Endothelial cell of umbilical vein (primary cell): ENCODE measurements at regions not wholly inside any gene's neighbourhood (a gene's known extent, or its start where the extent isn't known, plus 50 kb on each side); places are given as distances from the start of the nearest gene placed in this dataset.
"Not testable (repeated sequence)": the region's sequence is repeated elsewhere in the genome, so short reads cannot be mapped to it uniquely, and the experiment has no call there.

ENCODE experiments used
- BruUV-seq: library from RNA; stranded (reverse); fragments of 400-500 nt; replicated peaks from 2 replicates; lab custom pipeline; 2021; lab: Mats Ljungman, UMichigan
- CTCF ChIA-PET: fragments of 300-600, 350-600 bp; sonication (Branson Sonifier 250); formaldehyde crosslinking; loops from one replicate; lab custom pipeline; 2021; ENCODE audit warnings: antibody characterized with exemption, inconsistent platforms; lab: Charles Lee
- POLR2A ChIA-PET: fragments of 300-600, 350-600 bp; sonication (Branson Sonifier 250); formaldehyde crosslinking; loops from one replicate; lab custom pipeline; 2021; ENCODE audit warnings: antibody characterized with exemption, inconsistent platforms; lab: Charles Lee
- DNase-seq: peaks from one replicate; pipeline ENCODE4 v3.0.0-alpha.2; 2011; ENCODE audit warnings: low read depth, low spot score
- FAIRE-seq: peaks from 2 replicates; lab custom pipeline; 2011; peaks lifted over from hg19 to GRCh38; lab: Jason Lieb, UNC
- H2AFZ ChIP-seq: 2 replicates; pipeline ENCODE4 v1.6.0; 2012; ENCODE audit warnings: low read depth, low read length, control low read depth, inconsistent platforms
- H3K27ac ChIP-seq: 2 replicates; pipeline ENCODE4 v1.5.1; 2011; ENCODE audit warnings: low read depth, mild to moderate bottlenecking, control low read depth, low read length, moderate library complexity; ENCODE audit not compliant: insufficient read depth
- H3K27me3 ChIP-seq, 2 experiments: 2 replicates each; pipeline versions ENCODE4 v1.6.0 to v1.6.1; 2011; ENCODE audit warnings: low read length in 2 of 2, mixed read lengths in 1 of 2; ENCODE audit not compliant: control insufficient read depth in 2 of 2, insufficient read depth in 2 of 2
- H3K36me3 ChIP-seq, 2 experiments: 2 replicates in 1 of 2; 3 replicates in 1 of 2; pipeline ENCODE4 v1.5.1; 2011; ENCODE audit warnings: low read length in 2 of 2, mild to moderate bottlenecking in 1 of 2, moderate library complexity in 1 of 2; ENCODE audit not compliant: control insufficient read depth in 2 of 2, insufficient read depth in 2 of 2; ENCODE audit errors: extremely low read depth in 1 of 2
- H3K4me1 ChIP-seq: 3 replicates; pipeline ENCODE4 v1.5.1; 2011; ENCODE audit warnings: mild to moderate bottlenecking, low read length; ENCODE audit not compliant: control insufficient read depth, insufficient read depth; ENCODE audit errors: extremely low read depth
- H3K4me2 ChIP-seq: 2 replicates; pipeline ENCODE4 v1.6.1; 2011; ENCODE audit warnings: low read length, control low read depth, mixed read lengths; ENCODE audit not compliant: insufficient read depth
- H3K4me3 ChIP-seq, 3 experiments: fragments of 200-600 bp in 1 of 3; sonication (generic), shearing (Covaris generic) in 1 of 3; replicated peaks in 1 of 3; 2 replicates each; pipeline ENCODE4 v1.5.1; 2011 to 2016; ENCODE audit warnings: control low read depth in 3 of 3, low read length in 3 of 3, mild to moderate bottlenecking in 2 of 3, inconsistent platforms in 1 of 3, low read depth in 1 of 3, moderate library complexity in 1 of 3; ENCODE audit not compliant: insufficient read depth in 1 of 3
- H3K79me2 ChIP-seq: 2 replicates; pipeline ENCODE4 v1.6.0; 2012; ENCODE audit warnings: low read length, inconsistent platforms; ENCODE audit not compliant: control insufficient read depth, insufficient read depth
- H3K9ac ChIP-seq: replicated peaks from 2 replicates; pipeline ENCODE3; 2011; ENCODE audit warnings: low read length, control low read depth; ENCODE audit not compliant: insufficient read depth; ENCODE audit errors: extremely low read depth
- H3K9me1 ChIP-seq: replicated peaks from 3 replicates; pipeline ENCODE4 v1.6.0; 2011; ENCODE audit warnings: mild to moderate bottlenecking, low read length; ENCODE audit not compliant: control insufficient read depth, insufficient read depth; ENCODE audit errors: extremely low read depth
- H3K9me3 ChIP-seq: replicated peaks from 2 replicates; pipeline ENCODE4 v1.5.1; 2012; ENCODE audit warnings: low read length, inconsistent platforms; ENCODE audit not compliant: control insufficient read depth, insufficient read depth
- H4K20me1 ChIP-seq: replicated peaks from 2 replicates; pipeline ENCODE3; 2011; ENCODE audit warnings: mild to moderate bottlenecking, low read length; ENCODE audit not compliant: control insufficient read depth, insufficient read depth; ENCODE audit errors: extremely low read depth
- EZH2 ChIP-seq: IDR thresholded peaks from 2 replicates; pipeline ENCODE4 v1.6.1; 2012; ENCODE audit warnings: borderline replicate concordance, low read depth, mild to moderate bottlenecking, moderate library complexity, low read length, inconsistent platforms; ENCODE audit not compliant: severe bottlenecking
- FOS ChIP-seq: IDR thresholded peaks from 2 replicates; pipeline ENCODE4 v1.6.1; 2011; ENCODE audit warnings: mild to moderate bottlenecking, low read length, moderate library complexity, borderline replicate concordance; ENCODE audit not compliant: insufficient read depth
- GATA2 ChIP-seq: IDR thresholded peaks from 2 replicates; pipeline ENCODE4 v1.7.0; 2011; ENCODE audit warnings: low read depth, mild to moderate bottlenecking, moderate library complexity, mixed read lengths, low read length; ENCODE audit not compliant: insufficient read length, insufficient read depth
- MYC ChIP-seq: IDR thresholded peaks from one replicate; pipeline ENCODE4 v1.6.1; 2011; ENCODE audit warnings: mild to moderate bottlenecking, low read depth, low read length
- POLR2A ChIP-seq: IDR thresholded peaks from 2 replicates; pipeline ENCODE4 v1.6.1; 2012; ENCODE audit warnings: low read depth, mild to moderate bottlenecking, control low read depth, low read length
- POLR2AphosphoS5 ChIP-seq: IDR thresholded peaks from 2 replicates; pipeline ENCODE4 v1.6.1; 2012; ENCODE audit warnings: low read depth, mild to moderate bottlenecking, control low read depth, low read length, moderate library complexity; ENCODE audit not compliant: insufficient read depth
- dilution Hi-C: fragments of 300-500 bp; cut with MboI; formaldehyde crosslinking; loops from one replicate; pipeline ENCODE4 v1.15.0; 2019; ENCODE audit warnings: low sequenced_read_pairs; ENCODE audit not compliant: extremely low pct_ligation_motif_present
- intact Hi-C: fragments of 100-400 bp; cut with micrococcal nuclease; formaldehyde crosslinking; loops from one replicate; pipeline ENCODE4 v1.10.0; 2022

- POLR2A ChIA-PET: no interaction called here
- intact Hi-C loops (no loop called here), dilution Hi-C loops (no loop called here)
- Histone ChIP-seq H3K9me3 (peaks cover 3% of the 10 kb centered on the region), H3K9ac (no peak overlapping the region), H3K4me1 (no peaks in the 10 kb centered on the region), H2AFZ (no peak overlapping the region), H3K9me1 (no peaks in the 10 kb centered on the region), H4K20me1 (no peaks in the 10 kb centered on the region), H3K4me2 (no peak overlapping the region), H3K27ac (no peak overlapping the region), H3K79me2 (no peaks in the 10 kb centered on the region), H3K27me3 (no peaks in the 10 kb centered on the region), H3K36me3 (no peaks in the 10 kb centered on the region), H3K4me3 (no peak overlapping the region)
- CTCF ChIA-PET: no interaction called here
- FAIRE-seq (no peak), DNase-seq (no peak)
- no peak for TF ChIP-seq FOS
- TF ChIP-seq GATA2: no peak
- no peak for TF ChIP-seq EZH2
- no peak for TF ChIP-seq POLR2A
- no peak for TF ChIP-seq POLR2AphosphoS5
- no peak for TF ChIP-seq MYC
- no TSS peak for BruUV-seq
Measured at GRCh38 chr19:20470345-20471135, 95.0 kb downstream of the ZNF737 start.

GRCh38 chr19:20466638-20466990, 99.0 kb downstream of the ZNF737 start:
- POLR2A ChIA-PET, H3K27ac ChIP-seq, H3K9ac ChIP-seq, H3K79me2 ChIP-seq, H3K36me3 ChIP-seq, H2AFZ ChIP-seq, H3K4me3 ChIP-seq, H3K9me3 ChIP-seq, FAIRE-seq, H3K4me1 ChIP-seq, H4K20me1 ChIP-seq, H3K4me2 ChIP-seq, H3K9me1 ChIP-seq, CTCF ChIA-PET, dilution Hi-C loops, H3K27me3 ChIP-seq, intact Hi-C loops, DNase-seq, BruUV-seq: not testable (repeated sequence)

- H3K79me2 ChIP-seq, H3K9me1 ChIP-seq, H3K27ac ChIP-seq, POLR2A ChIA-PET, H3K9ac ChIP-seq, BruUV-seq, dilution Hi-C loops, H4K20me1 ChIP-seq, H3K4me2 ChIP-seq, H3K36me3 ChIP-seq, H3K27me3 ChIP-seq, H3K9me3 ChIP-seq, H2AFZ ChIP-seq, intact Hi-C loops, H3K4me3 ChIP-seq, FAIRE-seq, H3K4me1 ChIP-seq, CTCF ChIA-PET, DNase-seq: not testable (repeated sequence)
Measured at GRCh38 chr19:20465922-20466637, 99.5 kb downstream of the ZNF737 start.
